ENCODE measurements at regions not wholly inside any gene's neighbourhood (a gene's known extent, or its start where the extent isn't known, plus 50 kb on each side); places are given as distances from the start of the nearest gene placed in this dataset.

DNA sequence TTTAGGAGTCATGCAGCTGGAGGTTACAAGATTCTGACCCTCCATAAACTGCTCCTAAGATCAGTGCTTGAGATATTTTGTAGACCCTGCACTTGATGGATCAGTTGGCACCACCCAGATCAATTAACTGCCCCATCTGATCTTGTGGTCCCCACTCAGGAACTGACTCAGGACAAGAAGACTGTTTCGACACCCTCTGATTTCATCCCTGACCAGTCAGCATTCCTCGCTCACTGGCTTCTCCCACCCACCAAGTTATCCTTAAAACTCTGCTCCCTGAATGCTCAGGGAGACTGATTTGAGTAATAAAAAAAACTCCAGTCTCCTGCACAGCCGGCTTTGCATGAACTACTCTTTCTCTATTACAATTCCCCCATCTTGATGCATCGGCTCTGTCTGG lies 360.2 kb downstream of the GALC start:
- TF ChIP-seq, protein P1, sequence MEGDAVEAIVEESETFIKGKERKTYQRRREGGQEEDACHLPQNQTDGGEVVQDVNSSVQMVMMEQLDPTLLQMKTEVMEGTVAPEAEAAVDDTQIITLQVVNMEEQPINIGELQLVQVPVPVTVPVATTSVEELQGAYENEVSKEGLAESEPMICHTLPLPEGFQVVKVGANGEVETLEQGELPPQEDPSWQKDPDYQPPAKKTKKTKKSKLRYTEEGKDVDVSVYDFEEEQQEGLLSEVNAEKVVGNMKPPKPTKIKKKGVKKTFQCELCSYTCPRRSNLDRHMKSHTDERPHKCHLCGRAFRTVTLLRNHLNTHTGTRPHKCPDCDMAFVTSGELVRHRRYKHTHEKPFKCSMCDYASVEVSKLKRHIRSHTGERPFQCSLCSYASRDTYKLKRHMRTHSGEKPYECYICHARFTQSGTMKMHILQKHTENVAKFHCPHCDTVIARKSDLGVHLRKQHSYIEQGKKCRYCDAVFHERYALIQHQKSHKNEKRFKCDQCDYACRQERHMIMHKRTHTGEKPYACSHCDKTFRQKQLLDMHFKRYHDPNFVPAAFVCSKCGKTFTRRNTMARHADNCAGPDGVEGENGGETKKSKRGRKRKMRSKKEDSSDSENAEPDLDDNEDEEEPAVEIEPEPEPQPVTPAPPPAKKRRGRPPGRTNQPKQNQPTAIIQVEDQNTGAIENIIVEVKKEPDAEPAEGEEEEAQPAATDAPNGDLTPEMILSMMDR (IDR thresholded peaks at IDR 0.05; ENCODE audit: low read depth, low read length, missing control alignments): no peak
- H3K4me3 ChIP-seq (ENCODE audit: low read depth, low read length): no peak overlapping the region
- no peak for DNase-seq (ENCODE audit: low read depth)

DNA sequence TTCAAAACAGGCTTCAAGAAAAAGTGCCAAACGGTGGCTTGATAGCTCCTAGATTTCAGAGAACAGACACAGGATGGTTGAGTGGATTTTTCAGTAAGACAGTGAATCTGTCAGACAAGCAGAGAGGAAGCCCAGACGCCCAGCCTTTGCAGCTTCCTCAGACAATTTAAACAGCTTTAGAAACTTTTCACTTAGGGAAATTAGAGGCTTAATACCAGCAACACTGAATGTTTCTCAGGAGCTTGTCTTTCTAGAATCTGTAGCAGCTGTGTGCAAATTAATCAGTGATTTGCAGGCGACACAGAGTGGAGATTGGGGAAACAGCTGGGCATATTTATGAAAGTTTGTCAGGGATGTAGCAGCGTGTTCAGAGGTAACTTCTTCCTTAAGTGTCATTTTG lies 362.1 kb downstream of the GALC start:
- no peak for DNase-seq (ENCODE audit: low read depth)
- H3K4me3 ChIP-seq (ENCODE audit: low read depth, low read length): no peak overlapping the region
- TF ChIP-seq, protein P1 (IDR thresholded peaks at IDR 0.05; ENCODE audit: low read depth, low read length, missing control alignments): no peak

GRCh38 chr14:87629788-87630187 lies 363.2 kb downstream of the GALC start:
- TF ChIP-seq, protein P1 (IDR thresholded peaks at IDR 0.05; ENCODE audit: low read depth, low read length, missing control alignments): no peak
- no peak for DNase-seq (ENCODE audit: low read depth)
- no peak overlapping the region for H3K4me3 ChIP-seq (ENCODE audit: low read depth, low read length)

DNA sequence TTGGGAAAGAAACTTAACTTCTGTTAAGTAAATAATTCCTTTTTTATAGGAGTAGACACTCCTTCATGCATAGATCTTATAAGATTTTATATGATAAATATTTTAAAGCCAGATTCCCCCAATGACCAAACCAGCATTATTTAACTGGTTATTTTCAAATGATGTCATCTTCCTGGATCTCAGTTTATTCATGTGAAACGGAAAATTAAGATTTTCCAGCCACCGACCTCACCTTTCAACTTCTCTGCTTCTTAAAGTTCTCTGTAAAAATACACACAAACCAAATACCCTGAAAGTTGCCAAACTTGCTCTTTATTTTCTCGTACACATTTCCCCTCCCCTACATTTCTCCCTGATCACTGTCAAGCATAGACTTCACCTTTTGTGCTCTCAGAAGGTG lies 364.2 kb downstream of the GALC start:
- TF ChIP-seq, protein P1 (IDR thresholded peaks at IDR 0.05; ENCODE audit: low read depth, low read length, missing control alignments): no peak

DNA sequence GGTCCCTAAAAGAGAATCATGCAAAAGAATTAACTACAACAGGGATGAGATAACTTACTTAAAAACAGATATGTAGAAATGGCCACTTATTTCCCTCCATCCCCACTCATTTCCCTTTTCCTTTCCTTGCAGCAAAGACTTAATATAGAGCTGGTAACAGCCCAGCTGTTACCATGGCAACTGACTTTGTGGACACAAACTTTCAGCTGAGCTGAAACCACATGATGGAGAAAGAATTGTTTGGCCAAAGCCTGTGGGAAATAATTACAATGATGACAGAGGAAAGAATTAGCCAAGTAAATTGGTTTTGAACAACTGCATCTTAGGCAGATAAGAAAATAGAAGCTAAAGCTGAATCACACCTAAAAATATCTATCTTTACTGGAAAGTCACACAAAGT lies 364.9 kb downstream of the GALC start:
- no peak for DNase-seq (ENCODE audit: low read depth)

More for the DNA sequence above, 364.2 kb downstream of the GALC start:
- H3K4me3 ChIP-seq (ENCODE audit: low read depth, low read length): no peak overlapping the region
- DNase-seq (ENCODE audit: low read depth): no peak

DNA sequence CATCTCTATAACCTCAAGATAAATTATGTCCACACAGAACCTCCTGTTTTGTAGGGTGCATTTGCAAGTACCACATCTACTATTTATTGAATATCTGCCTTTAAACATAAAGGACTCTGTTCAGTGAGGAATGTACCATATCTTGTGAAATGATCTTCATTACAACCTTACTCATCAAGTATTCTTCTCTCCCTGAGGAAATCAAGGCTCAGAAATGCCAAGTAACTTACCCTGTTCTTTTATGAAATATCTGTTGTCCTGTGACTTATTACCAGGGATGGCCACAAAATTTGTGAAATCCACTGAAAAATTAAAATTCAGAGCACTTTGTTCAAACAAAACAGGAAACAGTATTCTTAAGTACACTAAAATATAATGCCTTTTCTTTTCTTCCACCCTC lies 366.7 kb downstream of the GALC start:
- H3K4me3 ChIP-seq (ENCODE audit: low read depth, low read length): no peak overlapping the region
- no peak for DNase-seq (ENCODE audit: low read depth)
- TF ChIP-seq, protein P1 (IDR thresholded peaks at IDR 0.05; ENCODE audit: low read depth, low read length, missing control alignments): no peak

More for the DNA sequence above, 364.9 kb downstream of the GALC start:
- no peak overlapping the region for H3K4me3 ChIP-seq (ENCODE audit: low read depth, low read length)
- TF ChIP-seq, protein P1 (IDR thresholded peaks at IDR 0.05; ENCODE audit: low read depth, low read length, missing control alignments): no peak

DNA sequence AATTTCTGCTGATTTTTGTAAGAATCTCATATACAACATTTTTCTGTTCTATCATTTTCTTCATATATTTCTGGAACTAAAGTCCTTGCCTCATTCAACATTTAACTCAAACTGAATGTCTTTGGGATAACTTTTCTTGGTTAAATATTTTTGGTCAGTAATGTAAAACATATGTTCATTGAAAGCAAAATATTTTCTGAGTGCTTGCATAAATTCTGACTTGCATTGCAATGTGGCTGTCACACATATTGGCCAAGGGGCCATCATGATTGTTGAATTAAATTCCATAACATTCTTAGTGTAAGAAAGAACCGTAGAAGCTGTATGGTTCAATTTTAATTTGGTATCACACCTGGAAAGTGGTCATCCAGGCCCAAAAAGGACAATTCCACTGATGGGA lies 369.4 kb downstream of the GALC start:
- H3K4me3 ChIP-seq (ENCODE audit: low read depth, low read length): no peak overlapping the region
- no peak for DNase-seq (ENCODE audit: low read depth)
- TF ChIP-seq, protein P1 (IDR thresholded peaks at IDR 0.05; ENCODE audit: low read depth, low read length, missing control alignments): no peak
